ENCODE measurements at regions not wholly inside any gene's neighbourhood (a gene's known extent, or its start where the extent isn't known, plus 50 kb on each side); places are given as distances from the start of the nearest gene placed in this dataset.
A peak's percentile ranks its signal among the peaks of the same experiment; 100 is the strongest.

GRCh38 chr5:20276959-20277263, 288.9 kb upstream of the CDH18 start:
- H3K27ac ChIP-seq (ENCODE audit: insufficient read length, low read depth, low read length) = no peak overlapping the region
- no peak overlapping the region for H4K8ac ChIP-seq (replicated peaks; ENCODE audit: insufficient read length, low read depth, low read length)
- no peak overlapping the region for H2BK20ac ChIP-seq (ENCODE audit: low read depth, low read length, poor library complexity, severe bottlenecking)
- peaks cover 4 to 9% of the 10 kb centered on the region in 2 experiments; a peak in 2 of 5 replicates for H3K9me3 Mint-ChIP-seq
- no peak overlapping the region for H2BK12ac ChIP-seq (ENCODE audit: insufficient read length, low read depth, low read length)
- H3K9me3 ChIP-seq (ENCODE audit: control insufficient read depth, low read depth, low read length) = peaks cover 7% of the 10 kb centered on the region
- H3T11ph ChIP-seq (ENCODE audit: low read length) = no peak overlapping the region
- no peak overlapping the region for H3K56ac ChIP-seq (ENCODE audit: insufficient read length, low read depth, low read length)
- H4K20me1 ChIP-seq (ENCODE audit: control insufficient read depth, insufficient read depth, insufficient read length) = no peaks in the 10 kb centered on the region
- H3K4me3 Mint-ChIP-seq = no peak overlapping the region
- H3K79me2 ChIP-seq (ENCODE audit: insufficient read depth, low read length) = no peaks in the 10 kb centered on the region
- no peaks in the 10 kb centered on the region for H3K79me1 ChIP-seq (ENCODE audit: insufficient read depth, low read depth, low read length, poor library complexity, severe bottlenecking)
- H3K9ac ChIP-seq (ENCODE audit: extremely low read depth, insufficient read length, low read length) = no peak overlapping the region
- H3K18ac ChIP-seq (ENCODE audit: insufficient read length, low read depth, low read length) = no peak overlapping the region
- TF ChIP-seq CTCF (conservative IDR thresholded peaks at IDR 0.05) = no peak
- no peak overlapping the region for H3K4me2 ChIP-seq (ENCODE audit: insufficient read depth, insufficient read length, low read length)
- no peak overlapping the region for H2BK120ac ChIP-seq (ENCODE audit: low read depth, low read length, poor library complexity, severe bottlenecking)
- no peak overlapping the region for H2AFZ ChIP-seq (ENCODE audit: low read length)
- H3K4ac ChIP-seq (ENCODE audit: low read depth, low read length) = no peak overlapping the region
- DNase-seq = peak; percentile 31
- H3K4me1 Mint-ChIP-seq = no peaks in the 10 kb centered on the region
- no peak overlapping the region for H4K5ac ChIP-seq (ENCODE audit: insufficient read length, low read depth, low read length)
- no peak overlapping the region for H3K27ac Mint-ChIP-seq
- H3K14ac ChIP-seq (ENCODE audit: insufficient read depth, low read length) = no peak overlapping the region
- H2AK5ac ChIP-seq (ENCODE audit: insufficient read length, low read length) = no peak overlapping the region
- WGBS (ENCODE audit: extremely low coverage, insufficient read length, low lambda C conversion rate) = no CpG with 5 or more reads among the region's 5 CpGs
- no peak overlapping the region for H2BK15ac ChIP-seq (ENCODE audit: low read depth, low read length)
- H3K23ac ChIP-seq (ENCODE audit: insufficient read length, low read depth, low read length) = no peak overlapping the region
- no peaks in the 10 kb centered on the region for H3K23me2 ChIP-seq (ENCODE audit: insufficient read length, low read depth, low read length, poor library complexity, severe bottlenecking)
- H3K4me1 ChIP-seq (ENCODE audit: insufficient read depth, low read length) = no peaks in the 10 kb centered on the region
- no peak overlapping the region for H4K91ac ChIP-seq (ENCODE audit: insufficient read length, low read depth, low read length)
- H3K36me3 Mint-ChIP-seq (ENCODE audit: insufficient read depth in 1 of 3, low read depth in 3 of 3) = peaks cover 0 to 9% (median 4%) of the 10 kb centered on the region in 3 experiments; a peak in 2 of 7 replicates
- peaks cover 47% of the 10 kb centered on the region for H3K27me3 Mint-ChIP-seq (ENCODE audit: low read depth)
- no peak overlapping the region for H2BK5ac ChIP-seq (ENCODE audit: insufficient read length, low read length)
- no peaks in the 10 kb centered on the region; the same call in 1 of the 2 replicates for H3K27me3 ChIP-seq (ENCODE audit: insufficient read depth, low read length)
